IMR-90 (cell line): ENCODE measurements at regions not wholly inside any gene's neighbourhood (a gene's known extent, or its start where the extent isn't known, plus 50 kb on each side); places are given as distances from the start of the nearest gene placed in this dataset.

Source experiments
- ATAC-seq: fragments of 200-7000 bp; cut with Tn5 transposase; 2 replicates; pipeline ENCODE4 v1.9.1; 2020; ENCODE audit warnings: low read depth, mild to moderate bottlenecking, moderate library complexity
- BruUV-seq: library from RNA; stranded (reverse); fragments of 400-500 nt; replicated peaks from 2 replicates; lab custom pipeline; 2021; lab: Mats Ljungman, UMichigan
- CTCF ChIA-PET: fragments of 300-600 bp; formaldehyde crosslinking; extraction: SDS; loops from one replicate; lab custom pipeline; 2021; ENCODE audit warnings: antibody characterized with exemption; lab: Yijun Ruan, JAX
- POLR2A ChIA-PET: fragments of 300-600 bp; sonication (Branson Sonifier 250); formaldehyde crosslinking; loops from one replicate; lab custom pipeline; 2022; ENCODE audit warnings: antibody characterized with exemption; ENCODE audit not compliant: unreplicated experiment; lab: Charles Lee
- DNase-seq: peaks from one replicate; pipeline ENCODE4 v3.0.0; 2013
- H2AFZ ChIP-seq: replicated peaks from 2 replicates; pipeline ENCODE3; 2013; ENCODE audit warnings: low read length, mild to moderate bottlenecking; ENCODE audit not compliant: poor library complexity
- H2AK5ac ChIP-seq: 2 replicates; pipeline ENCODE4 v1.6.1; 2013; ENCODE audit warnings: low read depth, low read length, inconsistent platforms
- H2AK9ac ChIP-seq: replicated peaks from 2 replicates; pipeline ENCODE3; 2013; ENCODE audit warnings: mild to moderate bottlenecking, low read depth, low read length, moderate library complexity; ENCODE audit not compliant: poor library complexity
- H2BK120ac ChIP-seq: 2 replicates; pipeline ENCODE4 v1.6.1; 2013; ENCODE audit warnings: low read depth, low read length, inconsistent platforms
- H2BK15ac ChIP-seq: 3 replicates; pipeline ENCODE4 v1.6.1; 2013; ENCODE audit warnings: low read depth, low read length, inconsistent platforms
- H2BK20ac ChIP-seq: 2 replicates; pipeline ENCODE4 v1.6.1; 2013; ENCODE audit warnings: low read depth, mild to moderate bottlenecking, inconsistent platforms, low read length, moderate library complexity
- H2BK5ac ChIP-seq: 2 replicates; pipeline ENCODE4 v1.6.1; 2013; ENCODE audit warnings: mild to moderate bottlenecking, low read depth, low read length, inconsistent platforms; ENCODE audit not compliant: poor library complexity, severe bottlenecking
- H3K14ac ChIP-seq: replicated peaks from 2 replicates; pipeline ENCODE4 v1.6.1; 2013; ENCODE audit warnings: low read depth, low read length, inconsistent platforms
- H3K18ac ChIP-seq: 2 replicates; pipeline ENCODE4 v1.6.1; 2013; ENCODE audit warnings: low read depth, low read length, control low read depth
- H3K23ac ChIP-seq: 2 replicates; pipeline ENCODE4 v1.6.1; 2013; ENCODE audit warnings: low read depth, low read length, inconsistent platforms
- H3K27ac ChIP-seq: 2 replicates; pipeline ENCODE4 v1.5.1; 2013; ENCODE audit warnings: mild to moderate bottlenecking, control low read depth, low read length; ENCODE audit not compliant: insufficient read depth
- H3K27me3 ChIP-seq: 2 replicates; pipeline ENCODE4 v1.6.1; 2013; ENCODE audit warnings: low read length; ENCODE audit not compliant: control insufficient read depth, insufficient read depth
- H3K36me3 ChIP-seq: 2 replicates; pipeline ENCODE4 v1.6.1; 2013; ENCODE audit warnings: low read length, mixed read lengths; ENCODE audit not compliant: control insufficient read depth, insufficient read depth
- H3K4ac ChIP-seq: 2 replicates; pipeline ENCODE4 v1.6.1; 2013; ENCODE audit warnings: low read depth, low read length, inconsistent platforms
- H3K4me1 ChIP-seq: 2 replicates; pipeline ENCODE4 v1.6.1; 2013; ENCODE audit warnings: low read length, mixed read lengths; ENCODE audit not compliant: control insufficient read depth, insufficient read depth
- H3K4me2 ChIP-seq: 2 replicates; pipeline ENCODE4 v1.6.1; 2013; ENCODE audit warnings: low read depth, mild to moderate bottlenecking, control low read depth, low read length, moderate library complexity
- H3K4me3 ChIP-seq: 2 replicates; pipeline ENCODE4 v1.5.1; 2013; ENCODE audit warnings: low read depth, mild to moderate bottlenecking, control low read depth, low read length, moderate library complexity; ENCODE audit not compliant: insufficient read depth
- H3K56ac ChIP-seq: 2 replicates; pipeline ENCODE4 v1.6.1; 2013; ENCODE audit warnings: low read length, inconsistent platforms; ENCODE audit not compliant: insufficient read depth; ENCODE audit errors: extremely low read depth
- H3K79me1 ChIP-seq, 2 experiments: 2 replicates each; pipeline ENCODE4 v1.6.1; 2013; ENCODE audit warnings: low read length in 2 of 2, inconsistent platforms in 1 of 2, low read depth in 1 of 2
- H3K9ac ChIP-seq: 2 replicates; pipeline ENCODE4 v1.6.1; 2013; ENCODE audit warnings: low read depth, low read length, control low read depth
- H3K9me1 ChIP-seq: 2 replicates; pipeline ENCODE4 v1.6.1; 2013; ENCODE audit warnings: low read length, inconsistent platforms; ENCODE audit not compliant: insufficient read depth
- H3K9me3 ChIP-seq: 2 replicates; pipeline ENCODE4 v1.6.1; 2013; ENCODE audit warnings: low read length; ENCODE audit not compliant: control insufficient read depth, insufficient read depth
- H4K20me1 ChIP-seq: 2 replicates; pipeline ENCODE4 v1.6.1; 2013; ENCODE audit warnings: low read length, inconsistent platforms; ENCODE audit not compliant: insufficient read depth
- H4K5ac ChIP-seq: 2 replicates; pipeline ENCODE4 v1.6.1; 2013; ENCODE audit warnings: mild to moderate bottlenecking, low read depth, low read length, control low read depth
- H4K8ac ChIP-seq, 2 experiments: 2 replicates each; pipeline ENCODE4 v1.6.1; 2013; ENCODE audit warnings: low read depth in 2 of 2, low read length in 2 of 2, control low read depth in 1 of 2, inconsistent platforms in 1 of 2
- H4K91ac ChIP-seq: 2 replicates; pipeline ENCODE4 v1.6.1; 2013; ENCODE audit warnings: low read depth, low read length, inconsistent platforms; ENCODE audit not compliant: insufficient read depth
- BHLHE40 ChIP-seq: fragments of 150-350 bp; IDR thresholded peaks from 2 replicates; pipeline ENCODE4 v1.6.1; 2016; ENCODE audit warnings: mild to moderate bottlenecking, low read depth, low read length
- CEBPB ChIP-seq: IDR thresholded peaks from 2 replicates; pipeline ENCODE4 v1.6.1; 2012; ENCODE audit warnings: low read depth, low read length, improper control_type of control experiment
- CHD1 ChIP-seq: IDR thresholded peaks from 2 replicates; pipeline ENCODE4 v1.6.1; 2012; ENCODE audit warnings: low read depth, low read length, improper control_type of control experiment
- ELK1 ChIP-seq: fragments of 150-350 bp; IDR thresholded peaks from 2 replicates; pipeline ENCODE4 v1.6.1; 2016; ENCODE audit warnings: low read depth, mild to moderate bottlenecking, low read length, moderate library complexity, borderline replicate concordance
- FOS ChIP-seq: fragments of 150-350 bp; IDR thresholded peaks from 2 replicates; pipeline ENCODE4 v1.6.1; 2016; ENCODE audit warnings: low read depth, low read length
- MAFK ChIP-seq: IDR thresholded peaks from 2 replicates; pipeline ENCODE4 v1.6.1; 2012; ENCODE audit warnings: low read depth, low read length, improper control_type of control experiment
- MAZ ChIP-seq: IDR thresholded peaks from 2 replicates; pipeline ENCODE4 v1.6.1; 2012; ENCODE audit warnings: low read depth, mild to moderate bottlenecking, low read length, improper control_type of control experiment, moderate library complexity, borderline replicate concordance
- MXI1 ChIP-seq: IDR thresholded peaks from 2 replicates; pipeline ENCODE4 v1.6.1; 2012; ENCODE audit warnings: low read depth, mild to moderate bottlenecking, low read length, moderate library complexity, borderline replicate concordance
- NFE2L2 ChIP-seq: fragments of 150-350 bp; IDR thresholded peaks from 2 replicates; pipeline ENCODE4 v1.6.1; 2016; ENCODE audit warnings: low read depth, mild to moderate bottlenecking, low read length
- POLR2A ChIP-seq: IDR thresholded peaks from 2 replicates; pipeline ENCODE4 v1.6.1; 2012; ENCODE audit warnings: mild to moderate bottlenecking, low read depth, low read length
- RAD21 ChIP-seq: IDR thresholded peaks from 2 replicates; pipeline ENCODE4 v1.6.1; 2012; ENCODE audit warnings: low read length, improper control_type of control experiment
- RCOR1 ChIP-seq: IDR thresholded peaks from 2 replicates; pipeline ENCODE4 v1.6.1; 2012; ENCODE audit warnings: mild to moderate bottlenecking, low read length, improper control_type of control experiment; ENCODE audit not compliant: insufficient replicate concordance
- RFX5 ChIP-seq: IDR thresholded peaks from 2 replicates; pipeline ENCODE4 v1.8.0; 2012; ENCODE audit warnings: low read depth, mild to moderate bottlenecking, low read length, moderate library complexity
- SMC3 ChIP-seq: fragments of 150-350 bp; IDR thresholded peaks from 2 replicates; pipeline ENCODE4 v1.6.1; 2016; ENCODE audit warnings: low read depth, mild to moderate bottlenecking, antibody characterized with exemption, low read length, moderate library complexity
- WGBS, 2 experiments: methylation state at CpG; one replicate each; pipeline versions ENCODE4 v1.1.5 to v1.1.7; 2013; ENCODE audit warnings: missing lambda C conversion rate in 2 of 2; ENCODE audit not compliant: insufficient read length in 1 of 2; ENCODE audit errors: extremely low coverage in 2 of 2; 5-methylcytosine and 5-hydroxymethylcytosine counted together
- dilution Hi-C: fragments of 300-500 bp; cut with HindIII; formaldehyde crosslinking; loops from one replicate; pipeline ENCODE4 v1.14.3; 2018; ENCODE audit warnings: low sequenced_read_pairs; ENCODE audit not compliant: unreplicated experiment
- in situ Hi-C: fragments of 300-500 bp; cut with MboI; formaldehyde crosslinking; loops from 3 replicates; pipeline ENCODE4 v1.14.3; 2019; ENCODE audit warnings: low sequenced_read_pairs, inconsistent platforms, mixed read lengths
- intact Hi-C: fragments of 100-400 bp; cut with micrococcal nuclease; formaldehyde crosslinking; loops from 2 replicates; pipeline ENCODE4 v1.10.0; 2022
- TF ChIP-seq, protein P1 (sequence below): fragments of 150-350 bp; IDR thresholded peaks from 2 replicates; pipeline ENCODE4 v1.6.1; 2017; ENCODE audit warnings: mild to moderate bottlenecking, antibody characterized with exemption, low read length, low read depth
- TF ChIP-seq, protein P2 (sequence below): conservative IDR thresholded peaks from 2 replicates; pipeline ENCODE4 v1.5.1; 2012; ENCODE audit warnings: mild to moderate bottlenecking, low read depth, low read length, improper control_type of control experiment

DNA sequence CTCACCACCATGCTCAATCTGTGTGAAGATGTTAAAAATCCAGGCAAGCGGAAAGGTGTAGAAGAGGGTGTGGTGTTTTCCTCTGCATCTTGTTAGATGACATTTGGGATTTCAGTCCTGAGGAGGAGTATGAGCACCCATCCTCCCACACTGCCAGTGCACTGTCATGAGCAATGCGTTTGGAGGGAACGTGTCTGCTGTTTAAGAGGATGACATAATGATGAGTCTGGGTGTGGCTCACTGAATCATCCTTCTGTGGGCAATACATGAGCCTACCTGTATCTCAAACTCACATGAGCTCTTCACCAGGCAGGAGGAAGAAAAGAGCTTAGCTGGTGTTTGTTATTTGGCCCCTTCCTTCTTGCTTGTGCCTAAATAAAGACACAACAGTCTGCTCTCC is 67.9 kb upstream of the ARX start:
- no peak for TF ChIP-seq RCOR1
- TF ChIP-seq NFE2L2: no peak
- TF ChIP-seq MAFK: no peak
- no peak for TF ChIP-seq ELK1
- TF ChIP-seq RAD21: no peak
- no peak for TF ChIP-seq MAZ
- TF ChIP-seq CEBPB: no peak
- TF ChIP-seq FOS: no peak
- TF ChIP-seq, protein P1, sequence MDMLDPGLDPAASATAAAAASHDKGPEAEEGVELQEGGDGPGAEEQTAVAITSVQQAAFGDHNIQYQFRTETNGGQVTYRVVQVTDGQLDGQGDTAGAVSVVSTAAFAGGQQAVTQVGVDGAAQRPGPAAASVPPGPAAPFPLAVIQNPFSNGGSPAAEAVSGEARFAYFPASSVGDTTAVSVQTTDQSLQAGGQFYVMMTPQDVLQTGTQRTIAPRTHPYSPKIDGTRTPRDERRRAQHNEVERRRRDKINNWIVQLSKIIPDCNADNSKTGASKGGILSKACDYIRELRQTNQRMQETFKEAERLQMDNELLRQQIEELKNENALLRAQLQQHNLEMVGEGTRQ: no peak
- no peak for TF ChIP-seq MXI1
- TF ChIP-seq POLR2A: no peak
- TF ChIP-seq SMC3: no peak
- TF ChIP-seq BHLHE40: no peak
- TF ChIP-seq CHD1: no peak
- no peak for TF ChIP-seq RFX5
- TF ChIP-seq, protein P2, sequence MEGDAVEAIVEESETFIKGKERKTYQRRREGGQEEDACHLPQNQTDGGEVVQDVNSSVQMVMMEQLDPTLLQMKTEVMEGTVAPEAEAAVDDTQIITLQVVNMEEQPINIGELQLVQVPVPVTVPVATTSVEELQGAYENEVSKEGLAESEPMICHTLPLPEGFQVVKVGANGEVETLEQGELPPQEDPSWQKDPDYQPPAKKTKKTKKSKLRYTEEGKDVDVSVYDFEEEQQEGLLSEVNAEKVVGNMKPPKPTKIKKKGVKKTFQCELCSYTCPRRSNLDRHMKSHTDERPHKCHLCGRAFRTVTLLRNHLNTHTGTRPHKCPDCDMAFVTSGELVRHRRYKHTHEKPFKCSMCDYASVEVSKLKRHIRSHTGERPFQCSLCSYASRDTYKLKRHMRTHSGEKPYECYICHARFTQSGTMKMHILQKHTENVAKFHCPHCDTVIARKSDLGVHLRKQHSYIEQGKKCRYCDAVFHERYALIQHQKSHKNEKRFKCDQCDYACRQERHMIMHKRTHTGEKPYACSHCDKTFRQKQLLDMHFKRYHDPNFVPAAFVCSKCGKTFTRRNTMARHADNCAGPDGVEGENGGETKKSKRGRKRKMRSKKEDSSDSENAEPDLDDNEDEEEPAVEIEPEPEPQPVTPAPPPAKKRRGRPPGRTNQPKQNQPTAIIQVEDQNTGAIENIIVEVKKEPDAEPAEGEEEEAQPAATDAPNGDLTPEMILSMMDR: no peak
- Histone ChIP-seq H4K20me1 (no peaks in the 10 kb centered on the region), H2BK15ac (no peak overlapping the region), H3K18ac (no peak overlapping the region), H3K79me1 (no peaks in the 10 kb centered on the region), H4K8ac (no peak overlapping the region), H3K9ac (no peak overlapping the region), H2AK5ac (no peak overlapping the region), H3K36me3 (no peaks in the 10 kb centered on the region), H2AK9ac (peak overlapping the region; percentile 26), H3K4ac (no peak overlapping the region), H3K14ac (no peak overlapping the region), H2BK120ac (no peak overlapping the region), H4K5ac (no peak overlapping the region), H3K9me3 (peaks cover 2% of the 10 kb centered on the region), H3K27me3 (no peaks in the 10 kb centered on the region), H3K27ac (no peak overlapping the region), H3K4me2 (no peak overlapping the region), H2BK5ac (no peak overlapping the region), H3K4me3 (no peak overlapping the region), H2AFZ (no peak overlapping the region), H2BK20ac (no peak overlapping the region), H3K56ac (no peak overlapping the region), H3K23ac (no peak overlapping the region), H3K4me1 (no peaks in the 10 kb centered on the region), H4K91ac (no peak overlapping the region), H3K9me1 (no peaks in the 10 kb centered on the region)
- dilution Hi-C loops (no loop called here), intact Hi-C loops (no loop called here), in situ Hi-C loops (no loop called here)
- WGBS, 2 experiments: no CpG with 5 or more reads among the region's 3 CpGs
- ChIA-PET POLR2A (no interaction called here), CTCF (no interaction called here)
- no TSS peak for BruUV-seq
- ATAC-seq: no peak
- DNase-seq: no peak
